ENCODE measurements at regions not wholly inside any gene's neighbourhood (a gene's known extent, or its start where the extent isn't known, plus 50 kb on each side); places are given as distances from the start of the nearest gene placed in this dataset.

DNA sequence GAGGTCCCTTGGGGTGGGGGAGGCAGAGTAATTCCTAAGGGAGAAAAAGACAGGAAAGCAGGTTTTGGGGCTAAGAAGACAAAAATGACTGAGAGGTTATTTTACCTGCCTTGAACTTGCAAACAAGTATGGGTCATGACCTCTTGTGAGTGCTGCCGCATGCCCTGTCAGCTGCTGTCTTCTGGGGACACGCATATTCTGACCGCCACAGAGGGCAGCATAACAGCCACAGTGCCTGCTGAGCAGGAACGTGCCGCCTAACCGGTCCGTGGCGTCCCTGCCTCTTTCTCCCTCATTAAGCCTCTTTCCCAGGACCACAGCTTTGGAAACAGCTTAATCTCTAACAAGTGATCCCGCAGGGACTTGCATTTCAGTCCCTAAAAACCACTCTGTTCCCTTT lies 51.3 kb upstream of the KCNA1 start:
- peak; percentile 35 for DNase-seq

DNA sequence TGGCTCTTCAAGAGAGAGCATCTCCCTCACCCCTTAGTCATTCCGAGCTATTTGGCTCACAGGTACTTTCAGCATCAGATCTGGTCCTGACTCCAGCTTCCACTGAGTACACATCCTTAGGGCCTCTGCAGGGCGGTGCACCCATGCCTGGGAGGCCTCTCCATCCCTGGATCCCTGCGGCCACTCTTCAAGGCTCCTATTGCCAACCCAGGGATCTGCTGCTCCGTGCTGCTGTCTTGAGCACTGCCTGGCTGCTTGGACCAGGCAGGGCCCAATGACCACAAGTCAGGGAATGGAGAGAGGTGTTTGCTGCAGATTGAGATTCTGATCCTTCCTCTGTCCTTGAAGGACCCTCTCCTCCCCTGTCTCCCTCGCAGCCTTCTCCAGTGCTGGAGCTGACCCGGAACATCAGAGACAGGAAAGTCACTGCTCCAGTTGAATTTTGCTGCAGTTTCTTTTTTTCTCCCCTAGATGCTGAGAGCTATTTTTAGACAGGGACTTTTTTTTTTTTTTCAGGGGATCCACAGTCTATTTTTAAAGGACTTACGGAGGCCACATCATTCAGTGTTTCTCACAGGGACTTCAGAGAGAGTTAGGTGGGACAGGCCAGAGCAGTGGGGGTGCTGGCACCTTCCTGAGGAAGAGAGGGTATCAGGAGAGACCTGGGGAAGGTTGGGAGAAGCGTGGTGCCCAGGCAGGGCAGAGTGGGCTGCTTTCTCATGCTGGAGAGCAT lies 50.1 kb upstream of the KCNA1 start:
- DNase-seq: peak; percentile 7

Data from tongue (tissue), 1 donor.